WTC11 (cell line): ENCODE measurements at regions not wholly inside any gene's neighbourhood (a gene's known extent, or its start where the extent isn't known, plus 50 kb on each side); places are given as distances from the start of the nearest gene placed in this dataset.

Source experiments
- ATAC-seq: fragments of 200-7000 bp; cut with Tn5 transposase; 2 replicates; pipeline ENCODE4 v1.10.0; 2021; ENCODE audit warnings: mild to moderate bottlenecking, moderate library complexity
- CTCF ChIA-PET: fragments of 300-600 bp; sonication (Branson Sonifier 250); formaldehyde crosslinking; loops from one replicate; lab custom pipeline; 2021; ENCODE audit warnings: antibody characterized with exemption; lab: Charles Lee
- POLR2A ChIA-PET: fragments of 350-600 bp; sonication (Branson Sonifier 250); formaldehyde crosslinking; loops from one replicate; lab custom pipeline; 2021; ENCODE audit warnings: antibody characterized with exemption; lab: Charles Lee
- DNase-seq: peaks from one replicate; pipeline ENCODE4 v3.0.0; 2021; ENCODE audit warnings: low spot score
- H3K27ac Mint-ChIP-seq: 2 replicates; pipeline ENCODE4 v1.8.0; 2021; ENCODE audit warnings: mixed read lengths
- H3K27me3 Mint-ChIP-seq: 2 replicates; pipeline ENCODE4 v1.8.0; 2021; ENCODE audit warnings: low read depth, mild to moderate bottlenecking, moderate library complexity, mixed read lengths
- H3K36me3 Mint-ChIP-seq: 2 replicates; pipeline ENCODE4 v1.8.0; 2021; ENCODE audit warnings: mixed read lengths
- H3K4me1 Mint-ChIP-seq: 2 replicates; pipeline ENCODE4 v1.8.0; 2022; ENCODE audit warnings: mixed read lengths
- H3K4me3 Mint-ChIP-seq: 2 replicates; pipeline ENCODE4 v1.8.0; 2021; ENCODE audit warnings: mild to moderate bottlenecking, moderate library complexity, mixed read lengths
- H3K9me3 Mint-ChIP-seq: 2 replicates; pipeline ENCODE4 v1.8.0; 2021; ENCODE audit warnings: mixed read lengths
- AFF4 ChIP-seq: sonication (generic); formaldehyde crosslinking; IDR thresholded peaks from 2 replicates; pipeline ENCODE4 v1.8.1; 2023; ENCODE audit warnings: mild to moderate bottlenecking, missing genetic modification reagents, borderline replicate concordance
- ARID4B ChIP-seq: sonication (generic); formaldehyde crosslinking; IDR thresholded peaks from 2 replicates; pipeline ENCODE4 v1.8.0; 2023; ENCODE audit warnings: missing genetic modification reagents, mild to moderate bottlenecking, borderline replicate concordance
- CDX4 ChIP-seq: fragments of 250-450 bp; sonication (Bioruptor Pico); IDR thresholded peaks from 2 replicates; pipeline ENCODE4 v1.9.0; 2021; ENCODE audit warnings: moderate library complexity, mild to moderate bottlenecking, inconsistent platforms, borderline replicate concordance
- CREB1 ChIP-seq: sonication (generic); formaldehyde crosslinking; IDR thresholded peaks from 2 replicates; pipeline ENCODE4 v1.8.0; 2023; ENCODE audit warnings: mild to moderate bottlenecking, missing genetic modification reagents
- CREM ChIP-seq: sonication (generic); formaldehyde crosslinking; IDR thresholded peaks from 2 replicates; pipeline ENCODE4 v1.8.1; 2022; ENCODE audit warnings: mild to moderate bottlenecking, missing genetic modification reagents, moderate library complexity
- EMX1 ChIP-seq: fragments of 250-450 bp; sonication (Bioruptor Pico); IDR thresholded peaks from 2 replicates; pipeline ENCODE4 v1.8.0; 2021; ENCODE audit warnings: mild to moderate bottlenecking
- FOXP4 ChIP-seq: sonication (generic); formaldehyde crosslinking; IDR thresholded peaks from 2 replicates; pipeline ENCODE4 v1.8.0; 2022; ENCODE audit warnings: mild to moderate bottlenecking, missing genetic modification reagents
- GABPB1 ChIP-seq: sonication (generic); formaldehyde crosslinking; IDR thresholded peaks from 2 replicates; pipeline ENCODE4 v1.8.1; 2023; ENCODE audit warnings: mild to moderate bottlenecking, missing genetic modification reagents
- IRF2 ChIP-seq: sonication (generic); formaldehyde crosslinking; IDR thresholded peaks from 2 replicates; pipeline ENCODE4 v1.8.0; 2022; ENCODE audit warnings: low read depth, missing genetic modification reagents, borderline replicate concordance
- MAX ChIP-seq: sonication (generic); formaldehyde crosslinking; IDR thresholded peaks from 2 replicates; pipeline ENCODE4 v1.8.0; 2022; ENCODE audit warnings: mild to moderate bottlenecking, missing genetic modification reagents
- NR2C2 ChIP-seq: sonication (generic); formaldehyde crosslinking; IDR thresholded peaks from 2 replicates; pipeline ENCODE4 v1.8.0; 2022; ENCODE audit warnings: mild to moderate bottlenecking, missing genetic modification reagents
- RORB ChIP-seq: fragments of 250-450 bp; sonication (Bioruptor Pico); IDR thresholded peaks from 2 replicates; pipeline ENCODE4 v1.9.0; 2021; ENCODE audit warnings: mild to moderate bottlenecking
- SMAD4 ChIP-seq: sonication (generic); formaldehyde crosslinking; IDR thresholded peaks from 2 replicates; pipeline ENCODE4 v1.8.0; 2022; ENCODE audit warnings: mild to moderate bottlenecking, missing genetic modification reagents
- SOX15 ChIP-seq: fragments of 250-450 bp; sonication (Bioruptor Pico); IDR thresholded peaks from 2 replicates; pipeline ENCODE4 v1.9.0; 2021; ENCODE audit warnings: mild to moderate bottlenecking
- STAT6 ChIP-seq: sonication (generic); formaldehyde crosslinking; conservative IDR thresholded peaks from 2 replicates; pipeline ENCODE4 v1.8.1; 2023; ENCODE audit warnings: mild to moderate bottlenecking, low read depth, missing genetic modification reagents, moderate library complexity
- TCF7 ChIP-seq: sonication (generic); formaldehyde crosslinking; IDR thresholded peaks from 2 replicates; pipeline ENCODE4 v1.8.0; 2022; ENCODE audit warnings: mild to moderate bottlenecking, low read depth, missing genetic modification reagents, moderate library complexity
- ZNF317 ChIP-seq: sonication (generic); formaldehyde crosslinking; IDR thresholded peaks from 2 replicates; pipeline ENCODE4 v1.8.1; 2023; ENCODE audit warnings: low read depth, mild to moderate bottlenecking, moderate library complexity, missing genetic modification reagents, borderline replicate concordance
- ZNF423 ChIP-seq: fragments of 250-450 bp; sonication (Bioruptor Pico); IDR thresholded peaks from 2 replicates; pipeline ENCODE4 v2.1.2; 2022; ENCODE audit warnings: mild to moderate bottlenecking, moderate library complexity
- ZNF671 ChIP-seq: fragments of 250-450 bp; sonication (Bioruptor Pico); IDR thresholded peaks from 2 replicates; pipeline ENCODE4 v1.8.0; 2021; ENCODE audit warnings: mild to moderate bottlenecking

- Mint-ChIP-seq H3K4me3 (no peak overlapping the region), H3K27me3 (no peaks in the 10 kb centered on the region), H3K9me3 (no peaks in the 10 kb centered on the region), H3K27ac (no peak overlapping the region), H3K36me3 (no peaks in the 10 kb centered on the region), H3K4me1 (no peaks in the 10 kb centered on the region)
- DNase-seq (no peak), ATAC-seq (no peak)
- TF ChIP-seq FOXP4 (CRISPR knock-in tag) (no peak), CREM (CRISPR knock-in tag) (no peak), AFF4 (CRISPR knock-in tag) (no peak), TCF7 (CRISPR knock-in tag) (no peak)
- POLR2A ChIA-PET: no interaction called here
- CTCF ChIA-PET: no interaction called here
Observed at GRCh38 chr18:30915336-30915988, 127.1 kb downstream of the DSC3 start.

- ATAC-seq (no peak), DNase-seq (no peak)
- Mint-ChIP-seq H3K4me3 (no peak overlapping the region), H3K27me3 (no peaks in the 10 kb centered on the region), H3K9me3 (no peaks in the 10 kb centered on the region), H3K27ac (no peak overlapping the region), H3K36me3 (no peaks in the 10 kb centered on the region), H3K4me1 (peaks cover 12% of the 10 kb centered on the region)
- ChIA-PET POLR2A (no interaction called here), CTCF (interaction anchor here (2.0 kb wide), 1 partner anchor 18 kb away, joined by 7 read pairs; no protein-coding TSS in a partner anchor)
- TF ChIP-seq IRF2 (no peak), SOX15 (CRISPR knock-in tag) (no peak), MAX (CRISPR knock-in tag) (no peak), ARID4B (CRISPR knock-in tag) (no peak)
Observed at GRCh38 chr18:30908381-30908780, 134.2 kb downstream of the DSC3 start.

- CTCF ChIA-PET: interaction anchor here (1.6 kb wide), 1 partner anchor 13 kb away, joined by 7 read pairs; no protein-coding TSS in a partner anchor
- H3K9me3 Mint-ChIP-seq: no peaks in the 10 kb centered on the region
- TF ChIP-seq CDX4: no peak
- no peak for TF ChIP-seq CREB1 (CRISPR knock-in tag)
- no peak for TF ChIP-seq ZNF671 (CRISPR knock-in tag)
- no peak for TF ChIP-seq ZNF423 (CRISPR knock-in tag)
- no peak for TF ChIP-seq GABPB1
- no peak for TF ChIP-seq ZNF317 (CRISPR knock-in tag)
- TF ChIP-seq EMX1 (CRISPR knock-in tag): no peak
- TF ChIP-seq SMAD4 (CRISPR knock-in tag): no peak
- no peak for TF ChIP-seq RORB (CRISPR knock-in tag)
- no peak for TF ChIP-seq NR2C2
- TF ChIP-seq STAT6 (CRISPR knock-in tag): no peak
Observed at GRCh38 chr18:30903566-30903965, 139.0 kb downstream of the DSC3 start.

More at GRCh38 chr18:30903566-30903965, 139.0 kb downstream of the DSC3 start:
- Mint-ChIP-seq H3K36me3 (no peaks in the 10 kb centered on the region), H3K27me3 (no peaks in the 10 kb centered on the region), H3K4me3 (no peak overlapping the region), H3K27ac (no peak overlapping the region), H3K4me1 (peaks cover 28% of the 10 kb centered on the region)
- no peak for DNase-seq
- POLR2A ChIA-PET: no interaction called here
- no peak for ATAC-seq
